Amniotic stem cell (primary cell): ENCODE measurements at regions not wholly inside any gene's neighbourhood (a gene's known extent, or its start where the extent isn't known, plus 50 kb on each side); places are given as distances from the start of the nearest gene placed in this dataset.
"Not testable (repeated sequence)": the region's sequence is repeated elsewhere in the genome, so short reads cannot be mapped to it uniquely, and the experiment has no call there.

Experiments used
- DNase-seq: peaks from one replicate; lab custom pipeline; 2025; lab: John Stamatoyannopoulos, UW

DNA sequence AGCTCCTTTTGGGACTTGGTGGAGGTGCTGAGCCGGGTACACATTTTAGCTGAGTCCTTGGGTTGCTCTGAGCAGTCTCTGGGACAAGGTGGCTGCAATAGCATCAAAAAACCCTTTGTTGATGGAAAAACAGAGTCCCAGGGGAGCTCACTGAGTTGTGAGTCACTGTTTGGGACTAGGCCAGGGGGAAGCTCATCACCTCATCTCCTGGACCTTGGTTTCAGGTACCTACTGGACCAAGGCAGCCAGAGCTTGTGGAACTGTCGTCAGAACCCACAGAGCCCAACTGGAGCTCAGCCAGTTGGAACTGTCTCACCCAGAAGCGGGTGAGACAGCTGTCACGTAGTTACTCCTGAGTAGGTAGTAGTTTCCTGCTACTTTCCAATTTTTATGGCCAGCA, 146.7 kb downstream of the HLX start:
- DNase-seq: no peak

DNA sequence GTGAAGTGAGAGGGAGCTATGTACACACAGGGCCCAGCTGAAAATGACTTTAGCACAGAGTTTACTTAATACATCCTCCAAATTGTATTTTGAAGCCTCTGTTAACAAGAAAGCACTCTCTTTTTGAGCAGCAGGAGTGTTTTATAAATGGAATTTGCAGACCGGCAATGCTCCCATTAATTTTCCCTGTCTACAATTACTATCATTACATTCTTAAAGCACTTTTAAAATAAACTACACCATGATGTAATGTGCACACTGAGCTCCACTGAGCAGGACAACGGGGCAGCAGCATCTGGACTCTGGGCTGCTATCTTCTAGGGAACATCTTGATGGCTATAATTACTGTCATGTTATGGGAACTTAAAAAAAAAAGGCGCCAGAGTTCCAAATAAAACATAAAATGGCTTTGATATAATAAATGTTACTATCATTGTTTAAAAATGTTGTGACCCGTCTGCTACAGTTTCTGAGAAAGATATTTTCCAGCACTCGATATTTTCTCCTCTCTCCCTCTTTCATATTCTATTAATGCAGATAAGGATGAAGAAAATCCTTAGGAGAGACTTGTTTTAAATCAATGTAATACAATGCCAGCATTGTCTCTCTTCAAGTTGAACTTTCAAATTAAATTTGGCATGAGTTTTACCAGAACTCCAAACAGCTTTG, 150.9 kb downstream of the HLX start:
- no peak for DNase-seq

DNA sequence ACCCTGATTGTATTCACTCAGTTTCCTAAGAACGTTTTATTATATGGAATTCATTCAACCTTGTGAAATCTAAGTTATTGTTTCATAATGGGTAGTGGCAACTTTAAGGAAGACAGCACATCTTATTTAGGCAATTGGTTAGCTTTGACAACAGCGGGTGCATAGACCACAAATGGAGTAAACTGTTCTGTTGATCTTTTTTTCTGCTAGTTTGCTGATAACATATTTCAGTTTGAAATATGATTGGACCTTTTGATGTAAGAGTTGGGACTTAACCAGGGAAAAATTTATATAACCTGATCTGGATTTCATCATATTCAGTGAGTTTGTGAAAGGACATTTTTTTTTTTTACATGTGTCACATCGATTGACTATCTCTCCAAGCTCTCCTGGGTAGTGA, 151.7 kb downstream of the HLX start:
- DNase-seq: no peak

DNA sequence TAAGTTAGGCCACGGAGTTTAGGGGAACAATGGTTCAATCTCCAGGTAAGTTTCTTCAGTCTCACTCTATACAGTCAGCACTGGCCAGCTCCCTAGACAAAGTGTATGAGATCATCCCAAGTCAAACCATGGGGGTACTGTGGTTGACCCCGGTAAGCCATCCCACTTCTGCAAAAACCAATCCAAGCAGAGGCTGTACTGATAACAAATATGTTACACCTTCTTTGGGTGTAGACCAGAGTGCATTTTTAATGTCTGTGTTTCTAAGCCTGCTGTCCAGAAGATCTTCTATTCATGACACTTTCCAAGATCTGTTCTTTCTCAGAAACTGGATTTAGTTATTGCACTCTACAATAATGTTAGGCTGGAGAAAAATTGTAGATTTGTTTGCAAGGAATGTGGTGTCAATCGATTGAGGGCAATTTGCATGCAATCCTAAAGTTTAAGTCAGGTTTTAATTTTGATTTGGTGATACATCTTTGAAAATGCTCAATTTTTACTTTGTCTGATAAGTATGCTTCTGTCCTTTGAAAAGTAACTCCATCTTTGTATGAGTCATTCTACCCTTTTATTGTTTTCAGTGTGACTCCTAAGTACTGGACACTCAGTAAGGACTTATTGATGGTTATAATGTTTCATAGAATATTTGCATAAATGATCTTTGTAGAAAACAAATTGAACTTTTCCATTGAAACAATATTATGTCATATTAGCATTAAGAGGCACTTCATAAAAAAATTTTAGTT, 152.4 kb downstream of the HLX start:
- DNase-seq: no peak

DNA sequence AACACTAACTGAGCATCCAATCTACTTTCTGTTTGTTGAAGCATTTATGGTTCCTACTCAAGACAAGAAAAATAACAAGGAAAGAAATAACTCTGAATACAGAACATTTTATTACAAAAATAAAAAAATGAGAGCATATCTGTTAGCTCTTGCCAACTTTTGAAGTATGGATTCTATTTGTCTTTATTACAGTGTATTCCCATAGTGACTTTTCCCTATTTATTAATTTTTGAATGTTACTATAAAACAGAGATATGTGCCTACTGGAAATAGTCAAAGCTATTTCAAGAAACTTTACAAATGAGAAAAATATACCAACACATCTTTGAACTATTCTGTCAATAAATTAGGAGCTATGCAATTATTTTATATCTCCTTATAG, 153.0 kb downstream of the HLX start:
- no peak for DNase-seq

DNA sequence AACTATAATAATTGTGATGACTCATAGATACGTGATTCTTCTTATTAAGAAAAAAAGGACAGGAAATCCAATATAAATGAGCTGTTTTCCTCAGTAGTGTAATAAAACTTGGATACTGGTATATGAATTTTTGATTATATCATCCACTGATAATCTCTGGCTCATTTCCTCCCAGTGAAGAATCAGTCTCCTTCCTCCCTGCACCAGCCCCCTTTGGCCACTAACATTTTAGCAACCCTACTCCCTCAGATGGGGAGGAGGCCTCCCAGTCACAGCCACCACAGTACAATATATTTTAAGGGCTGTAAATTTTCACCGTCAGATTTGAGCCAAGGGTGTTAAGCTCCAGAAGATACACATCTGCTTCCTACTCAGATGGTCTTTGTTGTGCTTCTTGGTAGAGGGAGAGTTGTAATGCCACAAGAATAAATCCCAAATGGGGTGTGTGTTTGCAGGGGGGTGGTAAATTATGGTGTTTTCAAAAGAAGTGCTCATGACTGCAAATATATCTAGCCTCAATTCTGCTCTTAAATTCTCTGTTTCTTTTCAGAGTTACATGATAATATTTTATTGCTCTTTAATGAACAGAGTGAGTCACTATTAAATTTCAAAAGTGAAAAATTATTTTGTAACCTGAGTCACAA, 153.5 kb downstream of the HLX start:
- DNase-seq: no peak

DNA sequence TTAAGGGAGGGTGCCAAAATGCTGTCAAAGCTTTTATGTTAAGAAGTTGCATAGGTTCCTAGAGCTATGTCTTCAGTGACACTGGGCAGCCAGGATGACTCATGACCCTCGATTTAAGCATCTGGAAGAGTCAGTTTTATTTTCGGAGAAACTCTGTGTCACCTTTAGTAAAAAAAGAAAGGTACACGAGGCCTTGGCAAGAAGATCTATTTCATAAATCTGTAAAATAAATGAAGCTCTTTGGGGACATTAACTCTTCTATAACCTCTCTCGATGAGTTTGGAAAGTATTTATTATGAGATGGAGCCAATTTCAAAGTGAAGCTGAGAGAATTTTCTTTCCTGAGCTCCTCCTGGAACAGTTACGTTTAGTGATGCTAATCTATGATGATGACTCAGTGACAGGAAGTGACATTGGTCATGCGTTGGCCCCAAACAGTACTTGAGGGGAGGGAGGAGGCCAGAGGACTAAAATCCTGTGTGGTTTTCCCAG, 156.5 kb downstream of the HLX start:
- peak; percentile 30 for DNase-seq

DNA sequence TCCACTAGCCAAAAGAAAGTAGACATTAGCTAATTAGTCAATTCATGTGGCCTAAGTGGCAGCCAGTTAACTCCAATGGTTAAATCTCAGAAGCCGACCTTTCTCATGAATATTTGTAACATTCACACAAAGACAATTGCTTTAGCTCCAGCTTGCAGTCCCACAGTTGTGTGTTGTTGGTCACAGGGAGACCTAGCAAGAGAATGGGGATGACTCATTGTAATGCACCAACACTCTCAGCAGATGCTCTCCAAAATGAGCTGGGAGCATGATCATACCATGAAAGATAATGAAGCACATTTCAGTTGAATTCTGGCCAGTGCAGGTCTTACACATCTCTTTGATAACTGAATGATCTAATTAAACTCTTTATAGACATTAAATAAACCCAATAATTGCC, 160.4 kb downstream of the HLX start:
- no peak for DNase-seq

DNA sequence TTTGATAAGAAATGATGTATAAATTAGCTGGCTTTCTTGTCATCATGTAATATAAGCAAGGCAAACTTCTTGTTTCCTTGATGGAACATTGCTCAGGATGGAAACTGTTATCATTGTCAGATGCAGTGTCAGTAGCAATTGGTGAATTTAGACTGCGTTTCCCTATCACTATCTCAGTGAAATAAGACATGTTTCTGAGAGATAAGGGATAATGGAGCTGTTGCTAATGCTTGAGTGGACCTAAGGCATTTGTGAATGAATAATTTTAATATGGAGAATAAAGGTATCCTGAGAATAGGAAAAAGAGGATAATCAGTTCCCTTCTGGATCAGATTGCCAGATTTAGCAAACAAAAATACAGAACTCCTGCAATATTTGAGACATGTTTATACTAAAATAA, 160.9 kb downstream of the HLX start:
- DNase-seq: no peak

DNA sequence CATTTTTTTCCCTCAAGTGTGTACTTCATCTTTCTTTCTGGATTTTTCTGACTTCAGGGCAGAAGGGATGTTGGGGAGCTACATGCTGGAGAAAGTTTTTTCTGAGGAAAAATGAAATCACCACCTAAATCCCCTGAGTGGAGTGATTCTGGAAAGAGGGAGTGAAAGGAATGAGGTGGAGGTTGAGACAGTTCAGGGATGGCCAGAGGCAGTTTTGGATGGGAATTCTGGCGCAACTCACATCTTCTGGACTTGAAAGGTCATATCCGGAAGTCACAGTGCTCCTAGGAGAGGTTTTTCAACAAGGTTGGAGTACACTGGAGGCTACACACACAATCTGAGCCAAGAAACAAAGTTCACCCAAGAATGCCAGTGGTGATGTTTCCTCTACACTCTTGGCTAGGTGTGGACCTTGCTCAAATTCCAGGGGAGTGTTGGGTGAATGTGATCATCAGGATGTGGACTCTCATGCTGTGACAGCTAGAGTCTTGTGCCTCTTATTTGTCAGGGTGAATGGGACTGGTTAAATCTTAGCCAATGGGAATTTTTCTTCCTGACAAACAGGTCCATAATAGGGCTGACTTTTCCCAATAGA, 161.5 kb downstream of the HLX start:
- no peak for DNase-seq

DNA sequence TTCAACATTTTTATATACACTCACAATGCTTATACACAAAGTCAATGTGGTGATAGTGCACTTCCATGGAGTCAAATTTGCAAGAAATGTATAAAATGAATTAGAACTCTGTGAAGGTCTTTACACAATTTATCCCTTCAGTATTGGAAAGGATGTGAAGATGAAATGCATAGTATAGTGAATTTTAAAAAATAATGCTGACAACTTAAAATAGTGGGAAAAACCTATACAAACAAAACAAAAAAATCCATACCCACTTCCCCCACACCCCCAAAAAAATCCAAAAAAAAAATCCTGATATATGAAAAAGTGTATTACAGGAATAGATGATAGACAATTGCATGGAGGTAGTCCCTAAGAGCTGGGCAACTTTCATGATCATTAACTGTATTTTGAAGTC, 165.3 kb downstream of the HLX start:
- DNase-seq: no peak

DNA sequence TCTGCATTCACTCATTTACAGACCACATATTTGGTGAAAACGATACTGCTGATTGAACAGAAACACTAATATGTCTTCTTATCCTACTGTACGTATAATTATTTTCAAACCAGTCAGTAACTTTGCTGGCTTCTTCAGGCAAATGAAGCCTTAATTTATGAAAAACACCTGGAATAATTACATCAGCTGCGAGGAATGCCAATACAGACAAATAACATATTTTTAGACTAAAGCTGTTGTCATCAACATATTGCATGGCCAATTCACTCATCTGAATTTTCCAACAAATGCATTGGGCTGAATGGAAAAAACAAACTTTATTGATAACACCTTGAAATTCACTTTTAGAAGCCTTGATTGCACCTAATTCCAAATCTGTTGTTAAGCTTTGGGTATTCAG, 165.9 kb downstream of the HLX start:
- no peak for DNase-seq

DNA sequence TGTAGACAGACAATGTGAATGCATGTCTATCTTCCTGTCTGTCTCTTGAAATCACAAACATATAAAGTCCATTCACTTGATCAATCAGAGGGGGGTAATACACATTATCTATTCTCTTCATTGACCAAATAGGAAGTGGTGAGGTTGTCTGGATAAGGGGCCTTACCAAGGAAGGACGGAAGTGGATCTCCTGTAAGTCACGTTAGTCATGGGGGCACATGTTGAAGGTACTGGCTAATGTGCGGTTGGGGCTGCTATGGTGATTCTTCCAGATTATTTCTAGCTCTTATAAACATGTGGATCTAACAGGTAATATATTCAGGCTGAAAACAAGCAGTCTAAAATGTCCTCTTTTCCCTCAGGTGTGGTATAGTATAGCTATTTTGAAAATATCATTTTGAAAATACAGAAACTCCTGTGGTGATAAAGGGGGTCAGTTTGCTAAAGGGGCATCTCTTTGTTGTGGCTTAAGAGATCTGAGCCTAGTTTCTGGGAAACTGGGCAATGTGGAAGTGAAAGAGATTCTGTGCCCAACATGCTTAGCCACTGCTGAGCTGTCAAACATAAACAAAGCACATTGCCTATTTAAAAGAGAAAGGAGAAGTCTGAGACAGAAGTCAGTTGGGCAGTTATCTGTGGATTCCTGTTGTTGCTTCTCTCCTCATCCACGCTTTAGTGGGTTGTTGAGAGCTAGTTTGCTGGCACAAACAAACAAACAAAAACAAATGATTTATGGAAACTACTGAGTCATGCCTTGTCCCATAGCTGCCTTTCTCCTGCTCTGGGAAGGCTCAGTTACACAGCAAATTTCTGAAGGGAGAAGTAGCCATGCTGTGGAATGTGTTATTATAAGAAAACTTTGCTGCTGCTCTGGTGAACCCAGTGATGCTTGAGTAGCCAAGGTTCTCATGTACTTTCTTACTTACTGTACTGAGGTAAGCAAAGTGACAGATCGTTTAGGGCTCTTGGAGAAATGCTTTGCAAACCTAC, 166.9 kb downstream of the HLX start:
- no peak for DNase-seq

DNA sequence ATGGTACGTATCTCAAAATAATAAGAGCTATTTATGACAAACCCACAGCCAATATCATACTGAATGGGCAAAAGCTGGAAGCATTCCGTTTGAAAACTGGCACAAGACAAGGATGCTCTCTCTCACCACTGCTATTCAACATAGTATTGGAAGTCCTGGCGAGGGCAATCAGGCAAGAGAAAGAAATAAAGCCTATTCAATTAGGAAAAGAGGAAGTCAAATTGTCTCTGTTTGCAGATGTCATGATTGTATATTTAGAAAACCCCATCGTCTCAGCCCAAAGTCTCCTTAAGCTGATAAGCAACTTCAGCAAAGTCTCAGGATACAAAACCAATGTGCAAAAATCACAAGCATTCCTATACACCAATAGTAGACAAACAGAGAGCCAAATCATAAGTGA, 172.1 kb downstream of the HLX start:
- DNase-seq: not testable (repeated sequence)

DNA sequence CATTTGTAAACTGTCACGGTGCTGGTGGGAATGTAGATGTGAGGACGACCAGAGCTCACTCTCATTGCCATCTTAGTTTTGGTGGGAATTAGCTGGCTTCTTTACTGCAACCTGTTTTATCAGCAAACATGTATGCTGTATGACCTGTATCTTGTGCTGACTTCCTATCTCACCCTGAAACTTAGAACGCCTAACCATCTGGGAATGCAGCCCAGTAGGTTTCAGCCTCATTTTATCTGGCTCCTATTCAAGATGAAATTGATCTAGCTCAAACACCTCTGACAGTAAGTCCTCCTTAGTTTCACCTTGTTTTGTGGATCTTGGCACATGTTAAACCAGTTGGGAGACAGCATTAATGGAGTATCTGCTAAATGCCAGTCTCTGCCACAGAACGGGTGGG, 174.6 kb downstream of the HLX start:
- DNase-seq: no peak

DNA sequence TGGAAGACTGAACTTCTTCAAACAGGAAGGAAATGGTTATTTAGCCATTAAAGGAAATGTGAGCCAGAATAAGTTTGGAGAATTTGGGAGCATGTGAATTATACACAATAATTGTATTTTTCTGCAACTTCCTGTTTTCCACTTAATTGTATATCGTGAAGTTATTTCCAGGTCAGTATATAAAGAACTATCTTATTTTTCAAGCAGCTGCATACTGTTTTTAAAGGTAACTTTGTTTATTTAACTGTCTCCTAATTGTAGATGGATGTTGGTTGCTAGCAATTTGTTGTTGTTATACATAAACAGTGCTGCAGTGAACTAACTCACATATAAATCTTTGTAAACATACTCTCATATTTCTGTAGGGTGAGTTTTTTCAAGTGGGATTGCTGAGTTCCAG, 180.3 kb downstream of the HLX start:
- DNase-seq: no peak

DNA sequence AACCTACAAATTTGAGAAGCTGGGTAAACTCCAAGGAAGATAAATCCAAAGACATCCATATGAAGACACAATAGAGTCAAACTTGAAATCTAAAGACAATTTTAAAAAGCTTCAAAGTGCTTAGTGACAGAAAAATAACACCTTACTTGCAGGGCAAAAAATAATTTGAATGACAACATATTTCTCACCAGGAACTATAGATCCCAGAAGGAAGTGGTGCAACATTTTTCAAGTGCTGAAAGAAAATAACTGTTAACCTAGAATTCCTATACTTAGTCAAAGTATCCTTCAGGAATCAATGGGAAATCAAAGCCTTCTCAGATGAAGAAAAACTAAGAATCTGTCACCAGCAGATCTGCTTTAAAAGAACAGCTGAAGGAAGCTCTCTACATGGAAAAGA, 184.4 kb downstream of the HLX start:
- no peak for DNase-seq

DNA sequence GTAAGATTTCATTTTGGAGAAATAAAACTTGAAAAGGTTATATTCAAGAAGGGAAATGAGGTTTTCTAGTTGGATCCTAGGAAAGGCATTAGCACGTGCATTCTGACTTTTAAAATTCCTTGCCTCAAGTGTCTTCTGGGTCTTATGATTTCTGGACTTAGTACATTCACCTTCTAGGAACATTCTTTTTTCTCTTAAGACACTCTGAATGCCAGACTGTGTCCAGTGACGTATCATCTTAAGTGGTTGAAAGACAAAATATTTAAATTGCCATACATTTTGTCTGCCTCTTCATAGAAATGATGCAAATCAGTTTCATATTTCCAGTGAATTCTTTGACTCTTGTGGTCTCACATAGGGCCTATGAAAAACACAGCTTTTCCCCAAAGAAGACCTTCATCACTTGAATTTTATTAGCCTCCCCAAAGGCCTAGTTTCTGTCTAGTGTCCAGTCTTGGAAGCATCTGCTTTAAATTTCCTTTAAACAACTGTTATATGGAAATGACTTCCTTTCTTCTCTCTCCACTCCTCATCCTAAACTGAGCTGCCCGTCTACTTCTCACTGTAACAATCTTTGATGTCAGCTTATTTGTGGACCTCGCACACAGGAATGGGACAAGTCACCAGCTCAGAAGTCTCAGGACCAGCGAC, 187.2 kb downstream of the HLX start:
- DNase-seq: no peak

DNA sequence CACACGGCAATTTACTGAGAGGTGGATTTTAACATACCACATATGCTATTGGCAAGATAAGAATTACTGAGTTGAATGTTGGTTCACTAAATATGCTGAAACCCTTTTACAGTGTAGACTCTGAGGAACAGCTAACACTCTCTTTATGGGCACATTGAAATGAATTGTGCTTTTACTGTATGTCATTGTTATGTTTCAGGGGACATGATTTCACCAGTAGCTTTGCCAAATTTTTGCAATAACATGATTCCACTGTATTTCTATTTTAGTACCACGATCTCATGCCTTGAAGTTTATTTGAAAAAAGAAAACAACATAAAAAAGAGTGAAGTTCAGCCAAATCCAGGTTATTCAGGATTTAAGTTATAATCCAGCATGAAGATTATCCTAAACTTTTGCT, 188.5 kb downstream of the HLX start:
- no peak for DNase-seq

DNA sequence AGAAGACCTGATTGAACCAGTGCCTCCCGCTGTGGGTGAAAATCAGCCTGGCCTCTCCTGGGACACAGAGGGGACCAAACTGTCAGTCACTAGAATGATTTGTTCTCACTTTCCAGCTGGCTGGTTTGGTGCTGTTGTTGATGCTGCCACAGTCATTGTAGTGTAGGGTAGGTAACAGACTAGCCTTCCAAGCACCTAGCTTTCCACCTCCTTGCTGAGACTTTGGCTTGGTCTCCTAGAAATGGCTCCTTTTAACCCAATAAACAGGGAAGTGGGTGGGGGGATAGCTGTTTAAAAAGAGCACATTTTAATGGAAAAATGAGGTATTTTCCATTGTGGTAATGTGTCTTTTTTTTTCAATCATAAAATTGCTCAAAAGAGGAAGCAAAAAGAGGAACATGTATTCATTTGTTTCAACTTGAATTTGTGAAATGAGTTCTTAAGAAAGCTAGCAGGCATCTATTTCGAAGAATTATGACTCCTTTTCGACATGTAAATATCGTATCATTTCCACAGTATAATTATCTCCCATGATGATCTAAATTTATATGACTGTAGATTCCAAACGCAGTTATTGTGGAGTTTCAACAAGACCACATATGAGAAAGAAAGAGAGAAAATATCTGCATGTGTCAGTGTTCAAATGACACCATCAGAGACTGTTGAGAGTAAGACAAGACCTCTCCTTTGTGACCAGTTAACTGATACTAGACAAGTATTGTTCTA, 190.1 kb downstream of the HLX start:
- no peak for DNase-seq

DNA sequence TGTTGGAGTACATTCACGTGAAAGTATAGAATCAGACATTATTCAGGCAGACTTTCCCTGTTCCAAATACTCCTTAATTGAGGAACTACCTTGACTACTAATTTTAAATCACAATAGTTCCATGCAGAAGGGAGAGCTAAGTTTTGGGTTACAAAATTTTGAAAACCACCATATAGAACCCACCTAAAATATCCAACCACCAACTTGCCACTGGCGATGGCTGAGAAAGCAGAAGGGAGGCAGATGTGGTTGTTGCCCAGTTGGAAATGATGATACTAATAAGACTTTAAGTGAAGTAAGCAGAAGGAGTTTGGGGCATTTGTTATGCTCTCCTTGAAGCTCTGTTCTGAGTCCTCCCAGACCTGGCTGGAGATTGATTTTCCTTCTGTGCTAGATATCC, 190.7 kb downstream of the HLX start:
- DNase-seq: no peak
